ENCODE measurements at regions not wholly inside any gene's neighbourhood (a gene's known extent, or its start where the extent isn't known, plus 50 kb on each side); places are given as distances from the start of the nearest gene placed in this dataset.

- intact Hi-C loops (cut with micrococcal nuclease; ENCODE audit: unreplicated experiment) (no loop called here), in situ Hi-C loops (cut with HindIII; ENCODE audit: low pct_unique_long_range_greater_than_20kb, low sequenced_read_pairs) (no loop called here)
- Histone ChIP-seq H3K27ac (ENCODE audit: low read length) (no peak overlapping the region), H3K4me1 (ENCODE audit: control insufficient read depth, insufficient read depth, low read length) (no peaks in the 10 kb centered on the region), H3K4me3 (ENCODE audit: low read depth in 2 of 2, low read length in 2 of 2) (no peak overlapping the region), H3K36me3 (ENCODE audit: control insufficient read depth, insufficient read depth, low read length) (no peaks in the 10 kb centered on the region), H3K9me3 (ENCODE audit: control insufficient read depth, insufficient read depth, low read depth, low read length) (no peaks in the 10 kb centered on the region), H3K27me3 (ENCODE audit: control insufficient read depth, insufficient read depth, low read length) (no peaks in the 10 kb centered on the region)
- ChIA-PET POLR2A (no interaction called here), CTCF (no interaction called here)
- no peak for DNase-seq (ENCODE audit: low read depth, low spot score)
- BruUV-seq (replicated peaks), result no TSS peak
- TF ChIP-seq REST (IDR thresholded peaks at IDR 0.05; ENCODE audit: insufficient read depth in 1 of 2, low read depth in 2 of 2, low read length in 1 of 2) (no peak), POLR2AphosphoS5 (IDR thresholded peaks at IDR 0.05; ENCODE audit: low read depth, low read length) (no peak), SIN3A (IDR thresholded peaks at IDR 0.05; ENCODE audit: borderline replicate concordance, insufficient read depth, low read depth, low read length) (no peak), CTCF (IDR thresholded peaks at IDR 0.05) (no peak), TCF7L2 (IDR thresholded peaks at IDR 0.05; ENCODE audit: low read depth, low read length) (no peak)
- no peak for ATAC-seq
Measured at GRCh38 chr21:28738882-28739281, 253.8 kb downstream of the LTN1 start.

- intact Hi-C loops (cut with micrococcal nuclease; ENCODE audit: unreplicated experiment) (no loop called here), in situ Hi-C loops (cut with HindIII; ENCODE audit: low pct_unique_long_range_greater_than_20kb, low sequenced_read_pairs) (no loop called here)
- CTCF ChIA-PET, result no interaction called here
- Histone ChIP-seq H3K4me3 (ENCODE audit: low read depth in 2 of 2, low read length in 2 of 2) (no peak overlapping the region), H3K9me3 (ENCODE audit: control insufficient read depth, insufficient read depth, low read depth, low read length) (no peaks in the 10 kb centered on the region), H3K27ac (ENCODE audit: low read length) (no peak overlapping the region), H3K27me3 (ENCODE audit: control insufficient read depth, insufficient read depth, low read length) (no peaks in the 10 kb centered on the region), H3K4me1 (ENCODE audit: control insufficient read depth, insufficient read depth, low read length) (no peaks in the 10 kb centered on the region), H3K36me3 (ENCODE audit: control insufficient read depth, insufficient read depth, low read length) (no peaks in the 10 kb centered on the region)
- TF ChIP-seq TCF7L2 (IDR thresholded peaks at IDR 0.05; ENCODE audit: low read depth, low read length) (no peak), SIN3A (IDR thresholded peaks at IDR 0.05; ENCODE audit: borderline replicate concordance, insufficient read depth, low read depth, low read length) (no peak), CTCF (IDR thresholded peaks at IDR 0.05) (no peak)
- POLR2A ChIA-PET, result no interaction called here
- no peak for DNase-seq (ENCODE audit: low read depth, low spot score)
- BruUV-seq (replicated peaks), result no TSS peak
- ATAC-seq, result no peak
Measured at GRCh38 chr21:28738420-28738704, 254.3 kb downstream of the LTN1 start.
